ENCODE measurements at regions not wholly inside any gene's neighbourhood (a gene's known extent, or its start where the extent isn't known, plus 50 kb on each side); places are given as distances from the start of the nearest gene placed in this dataset.

GRCh38 chr2:23285091-23285800 lies 99.7 kb upstream of the KLHL29 start:
- H3K4me1 ChIP-seq (ENCODE audit: insufficient read depth, low read length) = no peaks in the 10 kb centered on the region
- H3K9me3 ChIP-seq (ENCODE audit: insufficient read depth, low read length, severe bottlenecking) = no peaks in the 10 kb centered on the region
- no peaks in the 10 kb centered on the region for H3K36me3 ChIP-seq (ENCODE audit: insufficient read depth, low read length)
- no peaks in the 10 kb centered on the region for H4K20me1 ChIP-seq (ENCODE audit: insufficient read depth, low read length)
- no peak overlapping the region for H3K27ac ChIP-seq (ENCODE audit: low read length)
- H3K4me2 ChIP-seq (ENCODE audit: insufficient read depth, low read length) = no peak overlapping the region
- no peak overlapping the region for H2AFZ ChIP-seq (ENCODE audit: low read depth, low read length)
- DNase-seq = no peak
- no peaks in the 10 kb centered on the region for H3K27me3 ChIP-seq (ENCODE audit: insufficient read depth, low read length, poor library complexity)
- no peak for TF ChIP-seq CTCF (IDR thresholded peaks at IDR 0.05; ENCODE audit: borderline replicate concordance, extremely low read depth, low read length, poor library complexity, severe bottlenecking)
- TF ChIP-seq EZH2 (IDR thresholded peaks at IDR 0.05; ENCODE audit: borderline replicate concordance, low read depth, low read length, severe bottlenecking) = no peak
- no peak for ATAC-seq (ENCODE audit: insufficient read depth, low read depth)
- no peak overlapping the region for H3K4me3 ChIP-seq (ENCODE audit: low read depth in 1 of 2, low read length in 2 of 2)
- H3K79me2 ChIP-seq (ENCODE audit: insufficient read depth, low read length) = no peaks in the 10 kb centered on the region
- H3K9ac ChIP-seq (ENCODE audit: low read depth, low read length) = no peak overlapping the region

GRCh38 chr2:23286031-23286757 lies 98.8 kb upstream of the KLHL29 start:
- Histone ChIP-seq H2AFZ (ENCODE audit: low read depth, low read length) (no peak overlapping the region), H3K79me2 (ENCODE audit: insufficient read depth, low read length) (no peaks in the 10 kb centered on the region), H3K4me3 (ENCODE audit: low read depth in 1 of 2, low read length in 2 of 2) (no peak overlapping the region), H3K36me3 (ENCODE audit: insufficient read depth, low read length) (no peaks in the 10 kb centered on the region), H3K27ac (ENCODE audit: low read length) (no peak overlapping the region), H3K9me3 (ENCODE audit: insufficient read depth, low read length, severe bottlenecking) (no peaks in the 10 kb centered on the region), H4K20me1 (ENCODE audit: insufficient read depth, low read length) (no peaks in the 10 kb centered on the region), H3K4me2 (ENCODE audit: insufficient read depth, low read length) (no peak overlapping the region), H3K4me1 (ENCODE audit: insufficient read depth, low read length) (no peaks in the 10 kb centered on the region), H3K27me3 (ENCODE audit: insufficient read depth, low read length, poor library complexity) (no peaks in the 10 kb centered on the region), H3K9ac (ENCODE audit: low read depth, low read length) (no peak overlapping the region)
- TF ChIP-seq EZH2 (IDR thresholded peaks at IDR 0.05; ENCODE audit: borderline replicate concordance, low read depth, low read length, severe bottlenecking) (no peak), CTCF (IDR thresholded peaks at IDR 0.05; ENCODE audit: borderline replicate concordance, extremely low read depth, low read length, poor library complexity, severe bottlenecking) (no peak)
- DNase-seq (no peak), ATAC-seq (ENCODE audit: insufficient read depth, low read depth) (no peak)

- Histone ChIP-seq H2AFZ (ENCODE audit: low read depth, low read length) (no peak overlapping the region), H3K79me2 (ENCODE audit: insufficient read depth, low read length) (no peaks in the 10 kb centered on the region), H3K27ac (ENCODE audit: low read length) (no peak overlapping the region), H3K4me3 (ENCODE audit: low read depth in 1 of 2, low read length in 2 of 2) (no peak overlapping the region), H3K4me1 (ENCODE audit: insufficient read depth, low read length) (no peaks in the 10 kb centered on the region), H3K36me3 (ENCODE audit: insufficient read depth, low read length) (no peaks in the 10 kb centered on the region), H3K27me3 (ENCODE audit: insufficient read depth, low read length, poor library complexity) (no peaks in the 10 kb centered on the region), H4K20me1 (ENCODE audit: insufficient read depth, low read length) (no peaks in the 10 kb centered on the region), H3K9me3 (ENCODE audit: insufficient read depth, low read length, severe bottlenecking) (no peaks in the 10 kb centered on the region), H3K4me2 (ENCODE audit: insufficient read depth, low read length) (no peak overlapping the region), H3K9ac (ENCODE audit: low read depth, low read length) (no peak overlapping the region)
- ATAC-seq (ENCODE audit: insufficient read depth, low read depth) = no peak
- no peak for DNase-seq
- no peak for TF ChIP-seq EZH2 (IDR thresholded peaks at IDR 0.05; ENCODE audit: borderline replicate concordance, low read depth, low read length, severe bottlenecking)
Measured at GRCh38 chr2:23286758-23287704, 97.9 kb upstream of the KLHL29 start.

Measured in DND-41 (cell line).